GM19463 (cell line): ENCODE measurements at regions not wholly inside any gene's neighbourhood (a gene's known extent, or its start where the extent isn't known, plus 50 kb on each side); places are given as distances from the start of the nearest gene placed in this dataset.

Source experiments
- ATAC-seq: cut with Tn5 transposase; IDR thresholded peaks from one replicate; pipeline ENCODE4 v1.9.1; 2021; ENCODE audit warnings: mild to moderate bottlenecking, moderate library complexity; ENCODE audit not compliant: unreplicated experiment

DNA sequence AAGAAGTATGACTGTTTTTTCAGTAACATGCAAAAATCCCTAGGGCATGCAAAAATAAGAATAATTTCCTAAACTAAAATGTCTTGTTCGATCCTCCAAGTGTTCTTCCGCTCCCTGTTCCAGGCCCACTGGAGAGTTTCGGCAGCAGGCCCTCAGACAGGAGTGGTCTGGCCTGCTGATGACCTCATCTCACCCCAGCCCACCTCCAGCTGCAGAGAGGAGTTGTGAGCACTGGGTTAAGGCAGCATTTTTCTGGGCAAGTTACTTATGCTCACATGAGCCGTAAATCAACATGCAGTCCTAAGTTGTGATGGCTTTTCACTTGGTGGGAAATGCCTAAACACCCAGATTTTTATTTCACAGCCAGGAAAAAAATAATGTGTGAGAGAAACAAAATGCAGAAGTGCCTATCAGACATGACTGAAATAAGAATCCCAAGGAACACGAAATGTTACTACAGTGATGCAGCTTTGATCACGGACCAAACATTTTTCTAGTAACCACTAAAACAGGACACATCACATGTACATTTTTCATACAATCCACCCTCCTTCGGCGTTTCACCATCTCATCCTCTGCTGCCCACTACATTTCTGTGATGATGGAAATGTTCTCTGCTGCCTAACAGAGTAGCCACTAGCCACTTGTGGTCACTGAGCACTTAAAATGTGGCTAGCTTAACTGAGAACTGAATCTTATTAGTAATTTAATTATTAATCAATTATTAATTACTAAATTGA lies 153.3 kb upstream of the TBL1X start:
- no peak for ATAC-seq

DNA sequence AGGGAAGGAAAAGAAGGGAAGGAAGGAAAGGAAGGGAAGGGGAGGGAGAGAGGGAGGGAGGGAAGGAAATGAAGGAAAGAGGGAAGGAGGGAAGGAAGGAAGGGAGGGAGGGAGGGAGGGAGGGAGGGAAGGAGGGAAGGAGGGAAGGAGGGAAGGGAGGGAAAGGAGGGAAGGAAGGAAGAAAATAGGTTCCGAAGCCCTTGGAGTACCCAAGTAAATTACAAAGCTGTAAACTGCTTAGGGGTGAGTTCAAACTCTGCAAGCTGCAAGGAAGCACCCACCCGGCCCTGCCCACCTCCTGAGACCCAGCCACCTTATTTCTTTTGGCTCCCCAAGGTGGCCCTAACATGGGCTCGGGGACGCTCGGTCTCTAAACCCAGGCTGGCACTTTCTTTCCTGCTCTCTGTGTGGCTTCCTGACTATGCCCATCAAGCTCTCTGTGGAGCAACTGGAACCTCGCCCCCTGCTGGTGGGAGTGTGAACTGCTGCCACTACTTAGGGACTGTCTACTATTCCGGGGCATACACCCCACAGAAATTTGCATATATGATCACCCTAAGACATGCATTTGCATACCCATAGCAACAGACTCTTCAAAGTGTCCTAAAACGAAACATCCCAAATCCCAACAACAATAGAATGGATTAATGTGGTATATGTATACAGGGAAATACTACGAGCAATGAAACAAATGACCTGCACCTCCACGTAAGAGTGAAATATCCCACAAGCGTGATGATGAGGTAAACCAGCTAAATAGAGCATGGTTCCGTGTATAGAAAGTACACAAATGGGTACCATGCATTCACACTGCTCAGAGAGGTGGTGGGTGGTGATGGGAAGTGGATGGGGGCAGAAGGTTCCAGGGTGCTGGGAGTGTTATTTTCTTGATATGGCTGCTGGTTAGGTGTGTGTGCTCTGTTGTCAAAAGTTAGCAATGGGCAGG lies 151.7 kb upstream of the TBL1X start:
- peak; percentile 76 for ATAC-seq

DNA sequence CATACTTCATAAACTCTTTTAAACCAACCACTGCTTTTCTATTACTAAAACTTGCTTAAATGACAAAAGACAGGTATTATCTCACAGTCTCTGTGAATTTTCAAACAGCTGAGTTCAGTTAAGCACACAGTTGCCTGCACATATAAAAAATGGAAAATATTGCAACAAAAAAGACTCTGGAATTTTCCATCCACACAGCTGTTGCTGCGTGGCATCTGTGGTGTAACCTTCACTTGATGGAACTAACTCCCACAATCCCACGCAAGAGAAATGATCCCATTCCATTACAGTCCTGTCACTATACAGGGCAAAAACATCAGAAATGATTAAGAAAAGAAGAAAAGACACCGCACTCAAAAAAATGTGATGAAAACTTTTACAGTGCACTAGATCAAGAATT lies 149.8 kb upstream of the TBL1X start:
- no peak for ATAC-seq

DNA sequence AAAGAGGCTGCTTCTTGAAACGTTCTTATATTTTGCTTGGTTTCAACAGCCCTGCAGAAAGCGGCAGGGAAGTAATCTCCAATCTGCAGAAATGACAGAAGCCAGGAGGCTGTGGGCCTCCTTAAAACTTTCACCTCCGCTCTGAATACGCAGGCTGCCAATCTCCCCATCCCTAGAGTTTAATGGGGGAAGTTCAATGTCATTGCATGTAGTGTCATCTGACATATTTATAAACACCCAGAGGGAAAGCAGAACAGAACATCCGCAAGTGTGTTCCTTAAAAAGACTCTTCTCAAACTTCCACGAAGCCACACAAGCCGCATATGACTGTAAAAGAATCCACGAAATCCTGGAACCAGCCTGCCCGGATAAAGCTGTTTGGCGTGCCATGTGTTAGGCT lies 148.8 kb upstream of the TBL1X start:
- no peak for ATAC-seq

DNA sequence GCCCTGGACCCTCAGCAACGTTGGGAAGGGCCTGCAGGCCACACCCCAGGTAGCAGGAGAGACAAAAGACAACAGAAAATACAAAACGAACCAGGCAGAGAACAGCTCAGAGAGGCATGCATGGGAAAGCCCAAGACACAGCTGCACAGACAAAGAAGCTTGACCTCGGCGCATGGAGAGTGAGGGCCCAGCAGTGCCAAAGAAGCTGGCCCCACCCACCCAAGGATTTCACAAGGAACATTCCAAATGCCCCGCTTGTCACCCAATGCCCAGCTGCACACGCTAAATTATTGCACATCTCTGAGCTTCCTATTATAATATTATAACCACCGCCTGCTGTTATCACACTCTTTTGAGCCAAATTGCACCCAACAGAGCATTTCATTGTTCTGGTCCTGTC lies 147.7 kb upstream of the TBL1X start:
- no peak for ATAC-seq

DNA sequence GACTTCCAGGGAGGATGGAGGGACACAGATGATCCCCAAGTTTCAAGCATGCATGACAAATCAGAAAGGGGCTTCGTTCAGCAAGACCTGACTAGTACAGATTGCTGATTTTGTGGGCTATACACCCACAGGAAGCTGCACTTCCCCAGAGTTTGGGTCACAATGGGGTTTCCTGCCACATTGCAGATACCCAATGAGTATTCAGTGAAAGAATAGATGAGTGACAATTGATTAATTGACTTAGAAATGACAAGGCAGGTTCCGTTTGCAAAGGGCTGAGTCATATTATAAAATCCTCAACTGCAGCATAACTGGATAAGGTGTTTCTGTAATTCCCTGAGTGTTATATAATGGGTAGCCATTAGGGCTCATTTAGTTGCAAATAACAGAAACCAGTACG lies 146.6 kb upstream of the TBL1X start:
- no peak for ATAC-seq

DNA sequence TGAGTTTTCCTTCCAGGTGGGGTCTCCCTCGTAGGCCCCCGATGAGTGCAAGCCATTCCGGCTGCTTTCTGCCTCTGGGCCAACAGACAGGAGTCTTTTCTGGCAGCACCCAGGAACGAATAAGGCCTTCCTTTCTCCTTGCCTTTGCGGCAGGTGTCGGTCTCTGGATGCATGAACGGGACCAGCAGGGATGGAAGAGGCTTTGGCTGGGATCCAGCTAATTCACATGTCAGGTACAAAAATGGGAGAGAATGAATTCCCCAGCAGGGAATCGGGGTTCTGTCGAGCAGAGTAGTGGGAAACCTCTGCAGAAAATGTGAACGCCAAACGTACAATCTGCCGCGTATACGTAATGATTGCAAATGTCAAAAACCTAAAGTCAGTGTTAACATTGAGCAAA lies 146.1 kb upstream of the TBL1X start:
- ATAC-seq = no peak

DNA sequence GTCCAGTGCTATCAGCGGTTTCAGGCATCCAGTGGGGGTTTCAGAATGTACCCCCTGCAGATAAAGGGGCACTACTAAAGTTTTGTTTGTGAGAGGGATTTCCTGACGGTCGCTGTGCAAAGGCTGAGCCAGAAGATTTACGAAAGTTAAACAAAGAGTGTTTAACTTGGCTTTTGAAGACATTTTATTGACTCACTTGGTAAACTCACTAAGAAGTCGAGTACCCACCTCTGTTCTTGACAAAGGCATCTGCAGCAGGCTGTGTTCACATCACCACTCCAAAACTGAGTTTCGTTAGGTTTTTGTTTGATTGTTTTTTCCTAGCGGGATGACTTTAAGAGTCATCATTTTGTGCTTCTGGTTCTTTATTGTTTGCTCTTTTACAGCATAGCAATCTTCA lies 143.9 kb upstream of the TBL1X start:
- no peak for ATAC-seq

DNA sequence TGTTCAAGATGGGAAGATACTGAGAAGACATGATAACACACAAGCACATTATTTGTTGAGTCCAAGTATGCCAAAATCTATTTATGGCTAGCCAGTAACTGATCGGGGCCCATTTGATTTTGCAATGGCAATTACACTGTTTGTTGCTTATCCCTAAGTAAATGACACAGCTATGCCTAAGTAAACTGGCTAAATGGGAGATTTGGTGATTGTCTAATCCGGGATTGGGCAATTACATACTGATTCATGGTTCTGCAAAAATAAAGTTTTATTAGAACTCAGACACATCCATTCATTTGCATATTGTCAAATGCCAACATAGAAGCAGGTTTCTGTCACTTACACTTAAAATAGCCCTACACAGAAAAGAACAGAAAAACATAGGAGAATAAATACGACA lies 140.2 kb upstream of the TBL1X start:
- ATAC-seq = no peak

DNA sequence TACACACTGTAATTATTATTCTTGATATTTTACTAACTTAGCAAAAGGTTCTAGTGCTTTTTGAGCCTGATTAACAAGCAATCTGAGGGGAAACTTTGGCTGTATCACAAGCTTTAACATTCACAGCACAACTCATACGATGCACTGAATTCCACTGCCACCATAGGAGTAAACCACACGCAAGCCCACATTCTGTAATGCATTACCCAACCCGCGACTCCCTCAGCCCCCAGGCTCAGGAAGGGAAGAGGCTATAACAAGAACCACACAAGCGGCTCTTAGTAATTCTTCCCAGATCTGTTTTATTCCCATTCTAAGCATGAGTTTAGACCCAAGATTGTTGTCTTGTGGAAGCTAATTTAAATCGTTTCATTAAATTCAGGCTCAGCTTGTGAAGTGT lies 138.5 kb upstream of the TBL1X start:
- ATAC-seq = no peak

DNA sequence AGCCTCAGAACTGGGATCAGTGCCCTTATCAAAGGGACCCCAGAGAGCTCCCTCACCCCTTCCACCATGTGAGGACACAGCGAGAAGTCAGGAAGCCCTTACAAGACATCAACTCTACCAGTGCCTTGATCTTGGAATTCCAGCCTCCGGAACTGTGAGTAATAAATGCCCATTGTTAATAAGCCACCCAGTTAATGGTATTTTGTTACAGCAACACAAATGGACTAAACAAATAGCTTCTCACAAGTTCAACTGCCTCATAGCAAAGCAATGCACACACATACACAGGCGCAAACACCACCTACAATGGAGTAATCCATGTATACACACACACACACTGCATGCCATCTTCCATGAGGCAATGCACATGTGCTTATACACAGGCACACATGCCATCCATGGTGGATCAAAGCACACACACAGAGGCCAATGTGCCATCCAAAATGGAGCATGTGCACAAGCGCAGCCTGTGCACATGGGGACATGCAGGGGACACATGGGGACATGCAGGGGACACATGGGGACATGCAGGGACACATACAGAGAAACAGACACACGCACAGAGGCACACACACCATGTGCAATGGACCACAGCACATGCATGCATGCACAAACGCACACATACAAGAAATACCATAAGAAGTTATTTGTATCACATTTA lies 137.6 kb upstream of the TBL1X start:
- ATAC-seq = no peak

DNA sequence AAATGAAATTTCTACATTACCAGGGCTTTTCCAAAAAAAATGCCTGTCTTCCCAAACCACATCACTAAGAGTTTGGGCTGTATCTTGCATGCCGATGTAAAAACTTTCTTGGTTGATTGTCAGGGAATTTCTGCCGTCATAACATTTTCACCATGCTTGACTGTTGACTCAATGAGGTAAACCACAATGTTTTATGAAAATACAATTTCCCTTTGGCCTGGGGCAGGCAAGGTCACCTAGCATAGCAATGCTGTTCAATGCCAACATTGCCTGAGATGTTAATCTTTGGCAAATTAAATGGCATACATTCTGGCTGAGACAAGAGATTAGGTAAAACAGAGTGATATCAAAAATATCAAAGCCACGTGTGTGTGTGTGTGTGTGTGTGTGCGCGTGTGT lies 137.1 kb upstream of the TBL1X start:
- no peak for ATAC-seq

DNA sequence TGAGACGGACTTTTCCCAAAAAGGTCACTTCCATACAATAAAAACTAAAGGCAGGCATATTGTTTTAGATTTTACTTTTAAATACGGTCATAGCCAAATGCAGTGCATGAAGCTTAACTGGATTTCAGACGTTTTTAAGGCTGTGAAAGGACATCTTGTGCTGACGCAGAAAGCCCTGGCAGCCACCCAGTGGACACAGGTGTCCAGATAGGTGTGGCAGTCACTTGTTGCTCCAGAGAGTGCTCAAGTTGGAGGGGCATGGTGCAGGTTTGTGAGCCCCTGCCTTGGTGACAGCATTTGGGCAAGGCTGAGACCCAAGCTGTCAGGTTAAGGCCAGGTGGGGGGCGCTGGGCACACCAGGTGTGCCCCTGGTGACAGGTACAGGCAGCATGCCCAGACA lies 135.8 kb upstream of the TBL1X start:
- ATAC-seq = no peak

DNA sequence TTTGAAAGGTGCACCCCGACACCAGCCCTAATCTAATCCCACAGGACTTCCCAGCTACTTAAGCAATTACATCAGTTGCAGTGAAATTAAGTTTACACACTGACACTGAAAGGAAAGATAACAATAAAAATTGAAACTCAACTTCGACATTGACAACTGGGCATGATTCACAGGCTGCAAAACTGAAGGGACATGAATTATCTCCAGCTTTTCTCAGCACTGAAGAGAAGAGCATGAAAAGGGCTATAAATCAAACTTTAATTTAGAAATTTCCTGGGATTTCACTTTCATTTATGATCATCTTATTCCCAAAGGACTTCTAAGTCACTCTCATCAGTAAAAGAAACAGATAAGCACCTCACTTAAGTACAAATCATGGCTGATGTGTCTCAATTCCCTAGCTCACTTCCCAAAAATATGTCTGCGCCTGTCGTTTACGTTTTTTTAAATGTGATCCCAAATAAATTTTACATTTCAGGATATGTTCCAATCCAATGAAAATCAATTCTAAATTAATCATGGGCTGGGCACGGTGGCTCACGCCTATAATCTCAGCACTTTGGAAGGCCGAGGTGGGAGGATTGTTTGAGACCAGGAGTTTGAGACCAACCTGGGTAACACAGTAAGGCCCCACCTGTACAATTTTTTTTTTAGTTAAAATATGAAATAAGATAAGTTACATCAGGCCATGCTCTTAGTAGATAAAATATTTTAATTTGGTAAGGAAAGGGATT lies 134.4 kb upstream of the TBL1X start:
- ATAC-seq = no peak

DNA sequence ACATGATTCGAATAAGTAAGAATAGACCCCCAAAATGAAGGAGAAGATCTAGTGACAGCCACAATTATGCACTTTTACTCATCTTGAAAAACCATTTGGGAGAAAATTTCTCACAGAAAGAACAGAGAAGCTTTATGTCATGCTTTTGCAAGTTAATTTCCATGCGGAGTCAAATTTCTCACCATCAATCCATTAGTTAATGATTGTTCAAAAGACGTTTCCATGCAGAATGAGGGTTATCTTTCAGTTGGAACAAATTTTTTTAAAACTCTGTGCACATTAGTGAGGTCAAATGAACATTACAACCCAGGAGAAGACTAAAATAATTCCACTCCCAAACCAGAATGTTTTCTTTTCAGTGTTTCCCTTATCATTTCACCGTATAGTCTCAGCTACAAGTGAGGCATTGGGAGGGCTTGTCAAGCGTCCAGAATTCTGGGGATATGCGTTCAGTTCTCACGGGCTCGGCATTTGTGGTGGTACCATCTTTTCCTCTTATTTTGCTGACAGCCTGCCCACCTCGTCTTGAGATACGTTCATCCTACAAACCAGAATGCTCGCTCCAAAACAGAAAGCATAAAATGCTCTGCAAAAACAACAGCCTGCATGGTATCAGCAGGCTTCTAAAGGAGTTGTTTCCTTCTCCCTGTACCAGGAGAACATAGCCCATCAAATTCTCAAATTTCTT lies 130.8 kb upstream of the TBL1X start:
- no peak for ATAC-seq

DNA sequence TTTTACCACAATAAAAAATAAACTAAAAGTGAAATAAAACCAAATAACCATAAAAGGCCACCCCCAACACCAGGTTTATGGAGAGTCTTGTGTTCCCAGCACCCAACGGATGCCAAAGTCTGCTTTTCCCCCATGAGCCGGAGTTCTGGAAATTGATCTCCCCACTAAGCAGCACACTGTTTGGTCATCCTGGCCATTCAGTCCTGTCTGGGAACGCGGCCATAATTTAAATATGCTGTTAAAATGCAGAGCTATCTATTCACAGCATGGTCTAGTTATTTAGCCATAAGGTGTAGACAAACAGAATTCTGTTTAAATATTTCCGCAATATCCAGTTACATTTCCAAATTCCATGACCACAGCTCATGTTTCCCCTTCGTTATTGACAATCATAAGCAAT lies 129.6 kb upstream of the TBL1X start:
- ATAC-seq = no peak

DNA sequence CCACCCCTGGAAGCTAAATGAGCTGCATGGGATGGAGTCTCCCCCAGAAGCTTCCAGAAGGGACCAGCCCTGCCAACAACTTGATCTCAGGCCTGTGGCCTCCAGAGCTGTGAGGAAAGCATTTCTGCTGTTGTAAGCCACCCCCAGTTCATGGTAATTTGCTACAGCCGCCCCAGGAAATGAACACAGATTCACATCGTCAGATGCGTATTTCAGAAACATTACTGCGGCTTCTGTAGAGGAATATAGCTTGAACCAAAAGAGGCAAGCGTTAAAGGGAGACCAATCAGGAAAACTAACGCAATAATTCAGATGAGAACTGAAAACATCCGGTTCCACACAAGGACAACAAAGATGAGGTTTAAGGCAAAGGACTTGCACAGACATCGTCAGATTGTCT lies 128.4 kb upstream of the TBL1X start:
- ATAC-seq = no peak

DNA sequence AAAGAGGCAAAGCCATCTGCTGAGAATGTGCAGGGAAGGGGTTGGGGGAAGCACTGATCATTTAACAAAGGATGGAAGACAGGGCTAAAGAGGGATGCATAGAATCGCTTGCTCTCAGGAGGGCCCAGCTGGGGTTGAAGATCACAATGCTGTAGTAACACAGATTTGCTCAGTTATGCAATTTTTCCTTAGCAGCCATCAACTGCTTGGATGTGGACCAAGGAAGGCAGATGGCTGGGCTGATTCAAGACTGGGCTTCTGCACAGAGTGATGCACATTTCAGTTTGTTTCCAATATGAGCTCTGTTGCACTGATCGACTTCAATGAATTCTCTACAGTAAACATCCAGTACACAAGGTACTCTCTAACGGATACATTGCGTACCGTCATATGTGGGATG lies 127.8 kb upstream of the TBL1X start:
- no peak for ATAC-seq

DNA sequence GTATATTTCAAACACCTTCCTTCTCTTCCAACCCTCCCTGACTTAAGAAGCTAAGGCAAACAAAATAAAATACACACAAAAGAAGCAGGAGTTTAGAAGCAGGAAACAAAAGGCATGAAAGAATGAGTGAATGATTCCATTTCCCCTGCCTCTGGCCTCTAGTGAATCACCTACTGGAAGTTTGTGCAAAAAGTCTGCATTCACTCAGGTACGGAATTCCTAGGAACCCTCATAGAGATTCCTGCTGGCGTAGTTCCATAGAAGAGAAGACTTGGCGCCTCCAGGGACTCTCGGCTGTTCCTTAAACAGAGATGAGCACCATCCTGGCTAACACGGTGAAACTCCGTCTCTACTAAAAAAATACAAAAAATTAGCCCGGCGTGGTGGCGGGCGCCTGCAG lies 125.9 kb upstream of the TBL1X start:
- no peak for ATAC-seq
